Heart left ventricle (tissue), 16 donors: ENCODE measurements at regions not wholly inside any gene's neighbourhood (a gene's known extent, or its start where the extent isn't known, plus 50 kb on each side); places are given as distances from the start of the nearest gene placed in this dataset.

Experiments
- ATAC-seq, 4 donors: fragments of 200-7000 bp; cut with Tn5 transposase; one replicate each; pipeline ENCODE4 v1.9.1; 2020 to 2022; ENCODE audit warnings: moderate library complexity in 4 of 4, mild to moderate bottlenecking in 3 of 4, moderate number of reproducible peaks in 1 of 4
- DNase-seq, 5 donors: peaks; one replicate each; pipeline ENCODE4 v3.0.0-alpha.2; 2020
- H3K27ac ChIP-seq, 12 donors: fragments of 200-600 bp; sonication (generic) in 4 of 12; one replicate each; pipeline versions ENCODE4 v1.5.0 to v1.8.0; 2016 to 2022; ENCODE audit warnings: mild to moderate bottlenecking in 2 of 12
- H3K27me3 ChIP-seq, 9 donors: fragments of 200-600 bp; sonication (generic) in 2 of 9; one replicate each; pipeline versions ENCODE4 v1.5.1 to v1.8.0; 2016 to 2022; ENCODE audit warnings: mild to moderate bottlenecking in 3 of 9
- H3K36me3 ChIP-seq, 9 donors: fragments of 200-600 bp; sonication (generic) in 2 of 9; one replicate each; pipeline versions ENCODE4 v1.5.0 to v1.8.0; 2018 to 2022; ENCODE audit warnings: mild to moderate bottlenecking in 2 of 9
- H3K4me1 ChIP-seq, 12 donors: fragments of 200-600 bp; sonication (generic) in 4 of 12; one replicate each; pipeline versions ENCODE4 v1.5.0 to v1.8.0; 2016 to 2022; ENCODE audit warnings: mild to moderate bottlenecking in 3 of 12
- H3K4me3 ChIP-seq, 12 donors: fragments of 200-600 bp; sonication (generic) in 4 of 12; one replicate each; pipeline versions ENCODE4 v1.5.0 to v1.8.0; 2017 to 2022; ENCODE audit warnings: mild to moderate bottlenecking in 9 of 12, moderate library complexity in 4 of 12
- H3K9me3 ChIP-seq, 12 donors: fragments of 200-600 bp; sonication (generic) in 4 of 12; one replicate each; pipeline versions ENCODE4 v1.5.0 to v1.8.0; 2016 to 2022; ENCODE audit warnings: mild to moderate bottlenecking in 1 of 12
- CTCF ChIP-seq, 12 donors: fragments of 200-600 bp; sonication (generic) in 4 of 12; IDR thresholded peaks; one replicate each; pipeline versions ENCODE4 v1.5.0 to v1.8.0; 2018 to 2022; ENCODE audit warnings: antibody characterized with exemption in 12 of 12, mild to moderate bottlenecking in 5 of 12
- POLR2A ChIP-seq, 2 donors: fragments of 450-650 bp; IDR thresholded peaks; one replicate each; pipeline ENCODE4 v1.6.1; 2017; ENCODE audit warnings: antibody characterized with exemption in 2 of 2, mild to moderate bottlenecking in 2 of 2, moderate library complexity in 2 of 2
- WGBS, 4 donors: extraction: QIAGEN DNeasy Blood & Tissue Kit in 2 of 4; methylation state at CpG; one replicate each; pipeline versions ENCODE4 v1.1.5 to v1.1.7; 2013 to 2018; 5-methylcytosine and 5-hydroxymethylcytosine counted together
- intact Hi-C, 10 donors: fragments of 100-400 bp; cut with DNase I; formaldehyde crosslinking; loops; one replicate each; pipeline versions ENCODE4 v1.11.1 to v1.14.2; 2022
- donor health status: ischemic (EF 13 %, LVEDD 7.1; RV severe dilation, severe dysfunction).
- donor health status: healthy with polysubstance abuse.
- donor health status: DM: no; HTN: yes; CAD: no.
- donor health status: DM: no; HTN: no; CAD: no.
- donor health status: ischemic (EF 25% LVEDD 6.9; RV normal size, moderate dysfunction).
- donor health status: ischemic (EF 25% LVEDD 5.7; RV mildly dilated, moderate dysfunction).
- donor health status: healthy.
- donor health status: DM: yes; HTN: yes; CAD: no.
- donor health status: ischemic (EF 35%, LVEDD 5.7; RV mildly dilated, moderate dysfunction).
- donor health status: nonischemic (EF 11% LVEDD 7.7; RV severe dilation, severe dysfunction).
- donor health status: DM: yes; HTN: yes; CAD: no.
- donor health status: PGD.
- donor health status: ischemic (EF 29% LVEDD 5.4; RV normal size, mild dysfunction).
- donor health status: nonischemic (EF 23%, LVEDD 6.1; RV moderate dilation, normal function).

- Histone ChIP-seq H3K36me3 (no peaks in the 10 kb centered on the region), H3K27me3 (no peaks in the 10 kb centered on the region), H3K4me3 (no peak overlapping the region), H3K27ac (no peak overlapping the region), H3K9me3 (no peaks in the 10 kb centered on the region), H3K4me1 (no peaks in the 10 kb centered on the region)
- ATAC-seq (no peak), DNase-seq (no peak)
- intact Hi-C loops = no loop called here
- TF ChIP-seq CTCF (IDR thresholded peaks at IDR 0.05) (no peak), POLR2A (IDR thresholded peaks at IDR 0.05) (no peak)
- 92 to 97% (median 93%) methylated on average over 1 of the region's 1 CpG for WGBS, 4 donors
These were observed 544.6 kb downstream of the CETN3 start for GRCh38 chr5:89864941-89865340.

- Histone ChIP-seq H3K9me3 (peaks cover 0 to 7% (median 0%) of the 10 kb centered on the region in 12 donors), H3K4me3 (no peak overlapping the region), H3K36me3 (no peaks in the 10 kb centered on the region), H3K4me1 (no peaks in the 10 kb centered on the region), H3K27me3 (no peaks in the 10 kb centered on the region), H3K27ac (no peak overlapping the region)
- ATAC-seq = no peak
- TF ChIP-seq POLR2A (IDR thresholded peaks at IDR 0.05) (no peak), CTCF (IDR thresholded peaks at IDR 0.05) (no peak)
- intact Hi-C loops = no loop called here
- WGBS, 4 donors = 91 to 96% (median 93%) methylated on average over 5 of the region's 5 CpGs
- DNase-seq = no peak
These were observed 551.8 kb downstream of the CETN3 start for GRCh38 chr5:89857790-89858189.

GRCh38 chr5:89855417-89855816, 554.1 kb downstream of the CETN3 start:
- Histone ChIP-seq H3K4me3 (no peak overlapping the region), H3K27ac (no peak overlapping the region), H3K9me3 (peaks cover 0 to 7% (median 0%) of the 10 kb centered on the region in 12 donors), H3K27me3 (no peaks in the 10 kb centered on the region), H3K36me3 (no peaks in the 10 kb centered on the region), H3K4me1 (peaks cover 0 to 2% (median 0%) of the 10 kb centered on the region in 12 donors)
- TF ChIP-seq POLR2A (IDR thresholded peaks at IDR 0.05) (no peak), CTCF (IDR thresholded peaks at IDR 0.05) (no peak)
- intact Hi-C loops = no loop called here
- DNase-seq = no peak
- ATAC-seq = no peak
- 92 to 97% (median 95%) methylated on average over 2 of the region's 2 CpGs for WGBS, 4 donors

- Histone ChIP-seq H3K36me3 (no peaks in the 10 kb centered on the region), H3K27me3 (no peaks in the 10 kb centered on the region), H3K9me3 (no peaks in the 10 kb centered on the region), H3K4me3 (no peak overlapping the region), H3K27ac (no peak overlapping the region), H3K4me1 (peaks cover 0 to 10% (median 0%) of the 10 kb centered on the region in 12 donors)
- intact Hi-C loops = no loop called here
- 72 to 90% (median 77%) methylated on average over 3 of the region's 3 CpGs for WGBS, 4 donors
- DNase-seq (no peak), ATAC-seq (no peak)
- TF ChIP-seq POLR2A (IDR thresholded peaks at IDR 0.05) (no peak), CTCF (IDR thresholded peaks at IDR 0.05) (no peak)
These were observed 557.6 kb downstream of the CETN3 start for GRCh38 chr5:89851911-89852310.
